ENCODE measurements at regions not wholly inside any gene's neighbourhood (a gene's known extent, or its start where the extent isn't known, plus 50 kb on each side); places are given as distances from the start of the nearest gene placed in this dataset.

GRCh38 chr1:87689487-87689886, 360.8 kb downstream of the LMO4 start:
- no peak for DNase-seq (ENCODE audit: low read depth, low spot score)
- no peak overlapping the region for H3K4me3 ChIP-seq (ENCODE audit: low read depth in 2 of 2, low read length in 2 of 2)
- H3K36me3 ChIP-seq (ENCODE audit: control insufficient read depth, insufficient read depth, low read length) = no peaks in the 10 kb centered on the region
- no peak for TF ChIP-seq POLR2AphosphoS5 (IDR thresholded peaks at IDR 0.05; ENCODE audit: low read depth, low read length)
- TF ChIP-seq REST (IDR thresholded peaks at IDR 0.05; ENCODE audit: insufficient read depth in 1 of 2, low read depth in 2 of 2, low read length in 1 of 2) = no peak
- TF ChIP-seq CTCF (IDR thresholded peaks at IDR 0.05) = no peak
- no peak for TF ChIP-seq TCF7L2 (IDR thresholded peaks at IDR 0.05; ENCODE audit: low read depth, low read length)
- TF ChIP-seq SIN3A (IDR thresholded peaks at IDR 0.05; ENCODE audit: borderline replicate concordance, insufficient read depth, low read depth, low read length) = no peak
- H3K4me1 ChIP-seq (ENCODE audit: control insufficient read depth, insufficient read depth, low read length) = no peaks in the 10 kb centered on the region
- POLR2A ChIA-PET = no interaction called here
- H3K27me3 ChIP-seq (ENCODE audit: control insufficient read depth, insufficient read depth, low read length) = no peaks in the 10 kb centered on the region
- ATAC-seq = no peak
- in situ Hi-C loops (cut with HindIII; ENCODE audit: low pct_unique_long_range_greater_than_20kb, low sequenced_read_pairs) (no loop called here), intact Hi-C loops (cut with micrococcal nuclease; ENCODE audit: unreplicated experiment) (no loop called here)
- no TSS peak for BruUV-seq (replicated peaks)
- H3K27ac ChIP-seq (ENCODE audit: low read length) = no peak overlapping the region
- CTCF ChIA-PET = no interaction called here
- no peaks in the 10 kb centered on the region for H3K9me3 ChIP-seq (ENCODE audit: control insufficient read depth, insufficient read depth, low read depth, low read length)

GRCh38 chr1:87696483-87696882, 367.8 kb downstream of the LMO4 start:
- H3K4me3 ChIP-seq (ENCODE audit: low read depth in 2 of 2, low read length in 2 of 2) = no peak overlapping the region
- H3K9me3 ChIP-seq (ENCODE audit: control insufficient read depth, insufficient read depth, low read depth, low read length) = no peaks in the 10 kb centered on the region
- H3K27ac ChIP-seq (ENCODE audit: low read length) = no peak overlapping the region
- ATAC-seq = no peak
- intact Hi-C loops (cut with micrococcal nuclease; ENCODE audit: unreplicated experiment) (no loop called here), in situ Hi-C loops (cut with HindIII; ENCODE audit: low pct_unique_long_range_greater_than_20kb, low sequenced_read_pairs) (no loop called here)
- no peaks in the 10 kb centered on the region for H3K36me3 ChIP-seq (ENCODE audit: control insufficient read depth, insufficient read depth, low read length)
- BruUV-seq (replicated peaks) = no TSS peak
- no peak for DNase-seq (ENCODE audit: low read depth, low spot score)
- TF ChIP-seq REST (IDR thresholded peaks at IDR 0.05; ENCODE audit: insufficient read depth in 1 of 2, low read depth in 2 of 2, low read length in 1 of 2) (no peak), CTCF (IDR thresholded peaks at IDR 0.05) (no peak)
- no peaks in the 10 kb centered on the region for H3K27me3 ChIP-seq (ENCODE audit: control insufficient read depth, insufficient read depth, low read length)
- ChIA-PET POLR2A (no interaction called here), CTCF (no interaction called here)
- H3K4me1 ChIP-seq (ENCODE audit: control insufficient read depth, insufficient read depth, low read length) = no peaks in the 10 kb centered on the region

Data from Panc1 (cell line).